ENCODE measurements at regions not wholly inside any gene's neighbourhood (a gene's known extent, or its start where the extent isn't known, plus 50 kb on each side); places are given as distances from the start of the nearest gene placed in this dataset.

GRCh38 chr15:39304931-39305728 is 275.7 kb upstream of the THBS1 start:
- peaks cover 6% of the 10 kb centered on the region for H3K4me1 Mint-ChIP-seq (ENCODE audit: low read depth, unreplicated experiment)
- H3K9me3 Mint-ChIP-seq (ENCODE audit: unreplicated experiment), result peaks cover 8% of the 10 kb centered on the region
- POLR2A ChIA-PET, result no interaction called here
- H3K27ac Mint-ChIP-seq (ENCODE audit: unreplicated experiment), result no peak overlapping the region
- TF ChIP-seq CTCF (IDR thresholded peaks at IDR 0.05; ENCODE audit: insufficient read depth in 1 of 2, low read depth in 1 of 2, low read length in 1 of 2, severe bottlenecking in 1 of 2, unreplicated experiment in 1 of 2), result no peak
- Histone ChIP-seq H3K4me1 (peaks cover 12% of the 10 kb centered on the region; the same call in 1 of the 2 replicates), H3K9me3 (peaks cover 7% of the 10 kb centered on the region; the same call in 1 of the 2 replicates), H3K27me3 (replicated peaks; ENCODE audit: control insufficient read depth, insufficient read depth, low read length) (no peaks in the 10 kb centered on the region), H3K4me3 (ENCODE audit: low read depth, low read length) (no peak overlapping the region), H3K36me3 (ENCODE audit: control insufficient read depth, insufficient read depth, low read length) (no peaks in the 10 kb centered on the region)
- DNase-seq, result no peak
- H3K36me3 Mint-ChIP-seq (ENCODE audit: insufficient read depth, unreplicated experiment), result peaks cover 1% of the 10 kb centered on the region
- CTCF ChIA-PET, result no interaction called here
- no peak overlapping the region for H3K4me3 Mint-ChIP-seq (ENCODE audit: unreplicated experiment)
- intact Hi-C loops (cut with micrococcal nuclease; ENCODE audit: unreplicated experiment), result no loop called here
- no peaks in the 10 kb centered on the region for H3K27me3 Mint-ChIP-seq (ENCODE audit: insufficient read depth, unreplicated experiment)
- no TSS peak for BruUV-seq (replicated peaks)

- Histone ChIP-seq H3K4me3 (ENCODE audit: low read depth, low read length) (no peak overlapping the region), H3K4me1 (peaks cover 5% of the 10 kb centered on the region; the same call in 1 of the 2 replicates), H3K36me3 (ENCODE audit: control insufficient read depth, insufficient read depth, low read length) (no peaks in the 10 kb centered on the region), H3K27me3 (replicated peaks; ENCODE audit: control insufficient read depth, insufficient read depth, low read length) (no peaks in the 10 kb centered on the region), H3K9me3 (peaks cover 7% of the 10 kb centered on the region; the same call in 1 of the 2 replicates)
- Mint-ChIP-seq H3K27ac (ENCODE audit: unreplicated experiment) (no peak overlapping the region), H3K9me3 (ENCODE audit: unreplicated experiment) (peaks cover 8% of the 10 kb centered on the region), H3K4me3 (ENCODE audit: unreplicated experiment) (no peak overlapping the region), H3K27me3 (ENCODE audit: insufficient read depth, unreplicated experiment) (no peaks in the 10 kb centered on the region), H3K4me1 (ENCODE audit: low read depth, unreplicated experiment) (no peaks in the 10 kb centered on the region), H3K36me3 (ENCODE audit: insufficient read depth, unreplicated experiment) (no peaks in the 10 kb centered on the region)
- DNase-seq, result no peak
- CTCF ChIA-PET, result interaction anchor here (1.0 kb wide), 1 partner anchor 269 kb away, joined by 3 read pairs; no protein-coding TSS in a partner anchor
- POLR2A ChIA-PET, result no interaction called here
- BruUV-seq (replicated peaks), result no TSS peak
- intact Hi-C loops (cut with micrococcal nuclease; ENCODE audit: unreplicated experiment), result loop anchor here (5.0 kb wide), 1 partner anchor 138 kb away; no protein-coding TSS in a partner anchor
- no peak for TF ChIP-seq CTCF (IDR thresholded peaks at IDR 0.05; ENCODE audit: insufficient read depth in 1 of 2, low read depth in 1 of 2, low read length in 1 of 2, severe bottlenecking in 1 of 2, unreplicated experiment in 1 of 2)
Measured at GRCh38 chr15:39310633-39311032, 270.2 kb upstream of the THBS1 start.

GRCh38 chr15:39312984-39313383 is 267.9 kb upstream of the THBS1 start:
- no peaks in the 10 kb centered on the region for H3K9me3 ChIP-seq
- Mint-ChIP-seq H3K4me1 (ENCODE audit: low read depth, unreplicated experiment) (no peaks in the 10 kb centered on the region), H3K9me3 (ENCODE audit: unreplicated experiment) (no peaks in the 10 kb centered on the region), H3K4me3 (ENCODE audit: unreplicated experiment) (no peak overlapping the region), H3K36me3 (ENCODE audit: insufficient read depth, unreplicated experiment) (no peaks in the 10 kb centered on the region), H3K27ac (ENCODE audit: unreplicated experiment) (no peak overlapping the region), H3K27me3 (ENCODE audit: insufficient read depth, unreplicated experiment) (no peaks in the 10 kb centered on the region)
- peak; percentile 16 to 35 for DNase-seq
- H3K4me1 ChIP-seq, result peaks cover 5% of the 10 kb centered on the region; the same call in 1 of the 2 replicates
- no peak overlapping the region for H3K4me3 ChIP-seq (ENCODE audit: low read depth, low read length)
- ChIA-PET POLR2A (no interaction called here), CTCF (no interaction called here)
- no peaks in the 10 kb centered on the region for H3K36me3 ChIP-seq (ENCODE audit: control insufficient read depth, insufficient read depth, low read length)
- intact Hi-C loops (cut with micrococcal nuclease; ENCODE audit: unreplicated experiment), result loop anchor here (2.0 to 5.0 kb wide), 2 partner anchors 141 to 268 kb away; partner anchors contain the start of gene THBS1
- BruUV-seq (replicated peaks), result no TSS peak
- H3K27me3 ChIP-seq (replicated peaks; ENCODE audit: control insufficient read depth, insufficient read depth, low read length), result no peaks in the 10 kb centered on the region
- TF ChIP-seq CTCF (IDR thresholded peaks at IDR 0.05; ENCODE audit: insufficient read depth in 1 of 2, low read depth in 1 of 2, low read length in 1 of 2, severe bottlenecking in 1 of 2, unreplicated experiment in 1 of 2), result peak in 1 of 2 experiments; percentile 25

Measured in Caco-2 (cell line).